H7 (cell line): ENCODE measurements at regions not wholly inside any gene's neighbourhood (a gene's known extent, or its start where the extent isn't known, plus 50 kb on each side); places are given as distances from the start of the nearest gene placed in this dataset.

Experiments used
- DNase-seq: peaks from one replicate; pipeline ENCODE4 v3.0.0; 2012
- H3K27me3 ChIP-seq: 2 replicates; pipeline ENCODE4 v1.6.0; 2011; ENCODE audit warnings: mild to moderate bottlenecking, low read length; ENCODE audit not compliant: control insufficient read depth, insufficient read depth
- H3K36me3 ChIP-seq: replicated peaks from 2 replicates; pipeline ENCODE4 v1.5.1; 2011; ENCODE audit warnings: low read length; ENCODE audit not compliant: control insufficient read depth, insufficient read depth
- H3K4me3 ChIP-seq: 2 replicates; pipeline ENCODE4 v1.5.1; 2011; ENCODE audit warnings: low read depth, mild to moderate bottlenecking, control low read depth, low read length, moderate library complexity; ENCODE audit not compliant: insufficient read depth

- no peak for DNase-seq
- no peaks in the 10 kb centered on the region for H3K36me3 ChIP-seq
Measured at GRCh38 chr14:84671776-84672175, 858.2 kb upstream of the FLRT2 start.

GRCh38 chr14:84674636-84675035, 855.3 kb upstream of the FLRT2 start:
- no peaks in the 10 kb centered on the region for H3K27me3 ChIP-seq
- no peak overlapping the region for H3K4me3 ChIP-seq
- no peak for DNase-seq
- no peaks in the 10 kb centered on the region for H3K36me3 ChIP-seq

More at GRCh38 chr14:84671776-84672175, 858.2 kb upstream of the FLRT2 start:
- H3K27me3 ChIP-seq = no peaks in the 10 kb centered on the region
- H3K4me3 ChIP-seq = no peak overlapping the region

- no peaks in the 10 kb centered on the region for H3K36me3 ChIP-seq
- DNase-seq = no peak
- H3K27me3 ChIP-seq = no peaks in the 10 kb centered on the region
- H3K4me3 ChIP-seq = no peak overlapping the region
Measured at GRCh38 chr14:84686550-84686949, 843.4 kb upstream of the FLRT2 start.

- Histone ChIP-seq H3K27me3 (no peaks in the 10 kb centered on the region), H3K4me3 (no peak overlapping the region), H3K36me3 (no peaks in the 10 kb centered on the region)
- no peak for DNase-seq
Measured at GRCh38 chr14:84688297-84689025, 841.5 kb upstream of the FLRT2 start.

GRCh38 chr14:84694161-84694560, 835.8 kb upstream of the FLRT2 start:
- Histone ChIP-seq H3K27me3 (no peaks in the 10 kb centered on the region), H3K4me3 (no peak overlapping the region), H3K36me3 (no peaks in the 10 kb centered on the region)
- DNase-seq = no peak

- Histone ChIP-seq H3K36me3 (no peaks in the 10 kb centered on the region), H3K27me3 (no peaks in the 10 kb centered on the region), H3K4me3 (no peak overlapping the region)
- no peak for DNase-seq
Measured at GRCh38 chr14:84704601-84705000, 825.3 kb upstream of the FLRT2 start.

GRCh38 chr14:84707830-84708229, 822.1 kb upstream of the FLRT2 start:
- Histone ChIP-seq H3K4me3 (no peak overlapping the region), H3K27me3 (no peaks in the 10 kb centered on the region), H3K36me3 (no peaks in the 10 kb centered on the region)
- no peak for DNase-seq

- Histone ChIP-seq H3K27me3 (no peaks in the 10 kb centered on the region), H3K36me3 (no peaks in the 10 kb centered on the region), H3K4me3 (no peak overlapping the region)
- no peak for DNase-seq
Measured at GRCh38 chr14:84708865-84709264, 821.1 kb upstream of the FLRT2 start.

- no peaks in the 10 kb centered on the region for H3K27me3 ChIP-seq
- no peaks in the 10 kb centered on the region for H3K36me3 ChIP-seq
- no peak overlapping the region for H3K4me3 ChIP-seq
- DNase-seq = no peak
Measured at GRCh38 chr14:84726471-84726870, 803.5 kb upstream of the FLRT2 start.

- H3K27me3 ChIP-seq = no peaks in the 10 kb centered on the region
- DNase-seq = no peak
- no peak overlapping the region for H3K4me3 ChIP-seq
- H3K36me3 ChIP-seq = no peaks in the 10 kb centered on the region
Measured at GRCh38 chr14:84749191-84749955, 780.6 kb upstream of the FLRT2 start.

GRCh38 chr14:84750284-84750683, 779.7 kb upstream of the FLRT2 start:
- no peak for DNase-seq
- Histone ChIP-seq H3K4me3 (no peak overlapping the region), H3K36me3 (no peaks in the 10 kb centered on the region), H3K27me3 (no peaks in the 10 kb centered on the region)

GRCh38 chr14:84750763-84751554, 779.0 kb upstream of the FLRT2 start:
- H3K27me3 ChIP-seq = no peaks in the 10 kb centered on the region
- no peak overlapping the region for H3K4me3 ChIP-seq
- no peaks in the 10 kb centered on the region for H3K36me3 ChIP-seq
- no peak for DNase-seq

- DNase-seq = no peak
Measured at GRCh38 chr14:84751745-84752144, 778.2 kb upstream of the FLRT2 start.

GRCh38 chr14:84760489-84761126, 769.3 kb upstream of the FLRT2 start:
- H3K36me3 ChIP-seq = no peaks in the 10 kb centered on the region
- DNase-seq = no peak

More at GRCh38 chr14:84751745-84752144, 778.2 kb upstream of the FLRT2 start:
- Histone ChIP-seq H3K27me3 (no peaks in the 10 kb centered on the region), H3K36me3 (no peaks in the 10 kb centered on the region), H3K4me3 (no peak overlapping the region)

More at GRCh38 chr14:84760489-84761126, 769.3 kb upstream of the FLRT2 start:
- Histone ChIP-seq H3K4me3 (no peak overlapping the region), H3K27me3 (no peaks in the 10 kb centered on the region)
